Progenitor cell of endocrine pancreas (in vitro differentiated cells): ENCODE measurements at regions not wholly inside any gene's neighbourhood (a gene's known extent, or its start where the extent isn't known, plus 50 kb on each side); places are given as distances from the start of the nearest gene placed in this dataset.

Source experiments
- DNase-seq: peaks from one replicate; pipeline ENCODE4 v3.0.0; 2021; ENCODE audit warnings: low spot score; ENCODE audit not compliant: unreplicated experiment
- H3K27ac Mint-ChIP-seq: 2 replicates; pipeline ENCODE4 v1.8.0; 2021; ENCODE audit warnings: mild to moderate bottlenecking, moderate library complexity, mixed read lengths
- H3K27me3 Mint-ChIP-seq: 2 replicates; pipeline ENCODE4 v1.8.0; 2021; ENCODE audit warnings: mixed read lengths
- H3K36me3 Mint-ChIP-seq: 2 replicates; pipeline ENCODE4 v1.8.0; 2022; ENCODE audit warnings: mixed read lengths; ENCODE audit not compliant: insufficient read depth
- H3K4me1 Mint-ChIP-seq: 2 replicates; pipeline ENCODE4 v1.8.0; 2021; ENCODE audit warnings: low read depth, mixed read lengths
- H3K4me3 Mint-ChIP-seq: 2 replicates; pipeline ENCODE4 v1.8.0; 2021; ENCODE audit warnings: low read depth, mild to moderate bottlenecking, moderate library complexity, mixed read lengths
- H3K9me3 Mint-ChIP-seq: 2 replicates; pipeline ENCODE4 v1.8.0; 2021; ENCODE audit warnings: low read depth, mixed read lengths
- CTCF ChIP-seq: fragments of 200-600 bp; sonication (generic); IDR thresholded peaks from one replicate; pipeline ENCODE4 v1.5.0; 2021; ENCODE audit warnings: antibody characterized with exemption, mild to moderate bottlenecking; ENCODE audit not compliant: unreplicated experiment

DNA sequence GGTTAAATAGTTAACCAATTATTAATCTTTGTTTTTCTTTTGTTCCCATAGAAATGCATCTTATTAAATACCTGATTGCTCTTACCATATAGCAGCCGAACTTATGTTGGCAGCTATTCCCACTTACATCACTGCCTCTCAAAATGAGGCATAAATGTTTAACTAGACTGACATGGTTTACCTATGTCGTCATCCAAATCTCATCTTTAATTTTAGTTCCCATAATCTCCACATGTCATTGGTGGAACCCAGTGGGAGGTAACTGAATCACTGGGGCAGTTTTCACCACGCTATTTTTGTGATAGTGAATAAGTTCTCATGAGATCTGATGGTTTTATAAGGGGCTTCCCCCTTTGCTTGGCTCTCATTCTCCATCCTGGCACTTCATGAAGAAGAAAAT, 499.2 kb upstream of the ATP2B1 start:
- Mint-ChIP-seq H3K36me3 (peaks cover 2% of the 10 kb centered on the region), H3K4me3 (no peak overlapping the region), H3K27me3 (no peaks in the 10 kb centered on the region), H3K9me3 (peaks cover 21% of the 10 kb centered on the region), H3K4me1 (no peaks in the 10 kb centered on the region), H3K27ac (no peak overlapping the region)
- DNase-seq, result no peak
- TF ChIP-seq CTCF, result no peak

DNA sequence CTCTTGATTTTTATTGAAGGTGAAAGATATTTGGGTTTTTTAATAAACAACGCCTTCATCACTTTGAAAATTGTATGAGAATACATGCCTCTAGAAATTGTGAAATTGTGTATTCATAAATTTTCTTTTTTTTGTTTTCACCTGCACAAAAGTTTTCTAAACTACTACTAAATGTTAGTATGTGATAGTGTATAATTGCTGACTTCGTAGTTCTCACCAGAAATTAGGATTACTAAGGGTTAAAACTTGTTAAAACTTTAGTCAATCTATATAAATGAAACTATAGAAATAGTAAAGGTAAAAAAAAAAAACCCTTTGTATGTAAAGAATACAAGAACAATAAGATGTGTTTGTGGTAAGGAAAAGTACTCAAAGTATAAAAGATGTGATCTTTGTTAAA, 496.5 kb upstream of the ATP2B1 start:
- TF ChIP-seq CTCF, result no peak
- Mint-ChIP-seq H3K36me3 (peaks cover 2% of the 10 kb centered on the region), H3K27ac (no peak overlapping the region), H3K4me1 (no peaks in the 10 kb centered on the region), H3K4me3 (no peak overlapping the region), H3K27me3 (no peaks in the 10 kb centered on the region), H3K9me3 (peaks cover 18% of the 10 kb centered on the region)
- no peak for DNase-seq

DNA sequence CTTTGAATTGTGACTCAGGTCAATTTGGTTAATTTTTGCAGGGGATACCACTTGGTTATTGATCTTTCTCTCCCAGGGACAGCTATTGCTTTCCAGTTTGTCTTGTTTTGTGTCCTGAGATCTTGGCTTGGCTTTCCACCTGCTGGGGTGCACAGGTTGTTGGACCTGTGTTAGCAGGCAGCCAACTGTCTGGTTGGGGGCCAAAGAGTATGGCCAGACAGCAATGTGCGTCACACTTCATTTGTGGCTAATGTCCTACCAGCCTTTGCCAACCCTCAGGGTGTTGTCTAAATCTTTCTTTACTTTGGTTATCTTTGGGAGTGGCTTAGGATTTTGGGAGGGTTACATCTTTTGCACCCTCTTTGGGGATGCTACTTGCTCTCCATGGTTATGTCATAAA, 494.9 kb upstream of the ATP2B1 start:
- H3K36me3 Mint-ChIP-seq, result peaks cover 2% of the 10 kb centered on the region
- peaks cover 10% of the 10 kb centered on the region for H3K9me3 Mint-ChIP-seq
- no peak overlapping the region for H3K4me3 Mint-ChIP-seq
- no peak for TF ChIP-seq CTCF
- H3K4me1 Mint-ChIP-seq, result peaks cover 2% of the 10 kb centered on the region
- H3K27ac Mint-ChIP-seq, result no peak overlapping the region
- no peak for DNase-seq
- no peaks in the 10 kb centered on the region for H3K27me3 Mint-ChIP-seq

DNA sequence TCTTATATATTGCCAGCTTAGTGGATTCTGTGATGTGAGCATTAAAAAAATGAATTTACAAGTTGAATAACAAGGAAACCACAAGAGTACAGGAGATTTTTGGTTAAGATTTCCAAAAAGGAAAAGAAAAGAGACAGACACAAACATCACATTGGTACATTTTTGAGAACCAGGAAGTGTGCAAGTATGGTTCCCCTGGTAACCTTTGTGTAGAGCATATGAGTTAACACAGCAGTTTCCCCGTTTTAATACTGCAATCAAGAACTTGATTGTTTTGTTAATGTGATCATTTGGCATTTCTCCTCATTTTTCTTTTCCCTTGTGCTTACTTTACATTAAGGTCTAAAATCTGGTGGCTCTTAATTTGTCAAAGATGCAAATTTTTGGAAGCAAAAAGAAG, 490.4 kb upstream of the ATP2B1 start:
- H3K4me3 Mint-ChIP-seq, result no peak overlapping the region

DNA sequence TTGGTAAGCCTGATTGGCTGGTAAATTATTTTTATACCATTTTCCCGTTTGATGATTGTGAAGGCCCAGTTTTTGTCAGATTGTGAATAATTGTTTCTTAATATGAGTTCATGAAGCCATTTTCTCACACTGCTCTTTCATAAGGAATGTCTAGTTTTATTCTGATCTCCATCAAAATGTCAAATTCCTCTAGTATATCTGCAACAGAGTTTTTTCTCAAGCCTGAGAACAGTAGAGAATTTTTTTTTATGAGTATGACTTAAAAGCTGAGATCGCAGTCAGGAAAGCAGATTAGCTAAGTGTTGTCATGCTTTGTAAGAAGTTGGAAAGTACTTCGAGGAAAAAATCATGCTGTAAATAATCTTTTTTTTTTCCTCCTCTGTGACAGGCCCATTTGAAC, 484.9 kb upstream of the ATP2B1 start:
- H3K4me3 Mint-ChIP-seq, result no peak overlapping the region
- H3K27ac Mint-ChIP-seq, result no peak overlapping the region
- TF ChIP-seq CTCF, result no peak
- H3K27me3 Mint-ChIP-seq, result no peaks in the 10 kb centered on the region
- DNase-seq, result no peak
- H3K4me1 Mint-ChIP-seq, result peaks cover 3% of the 10 kb centered on the region
- no peaks in the 10 kb centered on the region for H3K36me3 Mint-ChIP-seq
- H3K9me3 Mint-ChIP-seq, result peaks cover 7% of the 10 kb centered on the region

More for the DNA sequence above, 490.4 kb upstream of the ATP2B1 start:
- no peak overlapping the region for H3K27ac Mint-ChIP-seq
- no peak for DNase-seq
- H3K36me3 Mint-ChIP-seq, result no peaks in the 10 kb centered on the region
- peaks cover 2% of the 10 kb centered on the region for H3K4me1 Mint-ChIP-seq
- H3K9me3 Mint-ChIP-seq, result peaks cover 12% of the 10 kb centered on the region
- TF ChIP-seq CTCF, result no peak
- H3K27me3 Mint-ChIP-seq, result no peaks in the 10 kb centered on the region
